Suprapubic skin (tissue), 4 donors: ENCODE measurements at regions not wholly inside any gene's neighbourhood (a gene's known extent, or its start where the extent isn't known, plus 50 kb on each side); places are given as distances from the start of the nearest gene placed in this dataset.

ENCODE experiments used
- EP300 ChIP-seq: sonication (generic); formaldehyde crosslinking; IDR thresholded peaks from one replicate; pipeline ENCODE4 v1.6.1; 2017; ENCODE audit warnings: antibody characterized with exemption
- POLR2A ChIP-seq, 2 donors: fragments of 450-650 bp; IDR thresholded peaks; one replicate each; pipeline ENCODE4 v1.6.1; 2017; ENCODE audit warnings: antibody characterized with exemption in 2 of 2, mild to moderate bottlenecking in 2 of 2, moderate library complexity in 2 of 2
- POLR2AphosphoS5 ChIP-seq, 3 donors: sonication (generic); formaldehyde crosslinking; IDR thresholded peaks; one replicate each; pipeline ENCODE4 v1.6.1; 2017; ENCODE audit warnings: antibody characterized with exemption in 3 of 3
- TF ChIP-seq, protein P1 (sequence below), 2 donors: fragments of 200-600 bp in 1 of 2; fragments of 450-650 bp in 1 of 2; sonication (generic) in 1 of 2; IDR thresholded peaks; one replicate each; pipeline ENCODE4 v1.5.1; 2016 to 2019; ENCODE audit warnings: antibody characterized with exemption in 2 of 2, mild to moderate bottlenecking in 1 of 2, moderate library complexity in 1 of 2

DNA sequence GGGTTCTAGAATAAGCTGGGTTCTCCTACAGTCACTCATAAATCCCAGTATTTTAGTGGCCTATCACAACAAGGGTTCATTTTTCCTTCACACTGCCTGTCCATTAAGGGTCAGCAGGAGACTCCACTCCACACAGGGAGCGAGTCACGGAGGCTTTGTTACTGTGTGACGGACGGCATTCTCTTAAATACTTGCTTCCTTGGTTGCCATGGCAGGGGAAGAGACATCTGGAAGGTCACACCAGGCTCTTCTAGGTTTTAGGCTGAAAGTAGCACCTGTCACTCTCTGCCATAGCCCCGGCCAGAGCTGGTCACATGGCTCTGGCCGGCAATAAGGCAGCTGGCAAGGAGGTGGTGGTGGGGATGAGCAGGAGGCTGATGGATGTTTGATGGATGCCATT is 89.4 kb upstream of the ANKRD34C start:
- TF ChIP-seq, protein P1, sequence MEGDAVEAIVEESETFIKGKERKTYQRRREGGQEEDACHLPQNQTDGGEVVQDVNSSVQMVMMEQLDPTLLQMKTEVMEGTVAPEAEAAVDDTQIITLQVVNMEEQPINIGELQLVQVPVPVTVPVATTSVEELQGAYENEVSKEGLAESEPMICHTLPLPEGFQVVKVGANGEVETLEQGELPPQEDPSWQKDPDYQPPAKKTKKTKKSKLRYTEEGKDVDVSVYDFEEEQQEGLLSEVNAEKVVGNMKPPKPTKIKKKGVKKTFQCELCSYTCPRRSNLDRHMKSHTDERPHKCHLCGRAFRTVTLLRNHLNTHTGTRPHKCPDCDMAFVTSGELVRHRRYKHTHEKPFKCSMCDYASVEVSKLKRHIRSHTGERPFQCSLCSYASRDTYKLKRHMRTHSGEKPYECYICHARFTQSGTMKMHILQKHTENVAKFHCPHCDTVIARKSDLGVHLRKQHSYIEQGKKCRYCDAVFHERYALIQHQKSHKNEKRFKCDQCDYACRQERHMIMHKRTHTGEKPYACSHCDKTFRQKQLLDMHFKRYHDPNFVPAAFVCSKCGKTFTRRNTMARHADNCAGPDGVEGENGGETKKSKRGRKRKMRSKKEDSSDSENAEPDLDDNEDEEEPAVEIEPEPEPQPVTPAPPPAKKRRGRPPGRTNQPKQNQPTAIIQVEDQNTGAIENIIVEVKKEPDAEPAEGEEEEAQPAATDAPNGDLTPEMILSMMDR (IDR thresholded peaks at IDR 0.05): no peak
- TF ChIP-seq POLR2A (IDR thresholded peaks at IDR 0.05) (no peak), POLR2AphosphoS5 (IDR thresholded peaks at IDR 0.05) (no peak), EP300 (no peak)
